Testis (tissue), 2 donors: ENCODE measurements at regions not wholly inside any gene's neighbourhood (a gene's known extent, or its start where the extent isn't known, plus 50 kb on each side); places are given as distances from the start of the nearest gene placed in this dataset.

Source experiments
- CTCF ChIP-seq, 3 experiments: fragments of 450-650 bp in 2 of 3; fragments of 200-600 bp in 1 of 3; sonication (generic) in 1 of 3; IDR thresholded peaks; one replicate each; pipeline ENCODE4 v1.5.1; 2016 to 2019; ENCODE audit warnings: antibody characterized with exemption in 3 of 3, mild to moderate bottlenecking in 2 of 3, moderate library complexity in 1 of 3
- POLR2A ChIP-seq: fragments of 450-650 bp; IDR thresholded peaks from one replicate; pipeline ENCODE4 v1.6.1; 2017; ENCODE audit warnings: antibody characterized with exemption, mild to moderate bottlenecking, moderate library complexity

GRCh38 chr6:155837474-155837873 is 381.8 kb upstream of the NOX3 start:
- no peak for TF ChIP-seq POLR2A
- TF ChIP-seq CTCF (IDR thresholded peaks at IDR 0.05) = no peak
